ENCODE measurements at regions not wholly inside any gene's neighbourhood (a gene's known extent, or its start where the extent isn't known, plus 50 kb on each side); places are given as distances from the start of the nearest gene placed in this dataset.

DNA sequence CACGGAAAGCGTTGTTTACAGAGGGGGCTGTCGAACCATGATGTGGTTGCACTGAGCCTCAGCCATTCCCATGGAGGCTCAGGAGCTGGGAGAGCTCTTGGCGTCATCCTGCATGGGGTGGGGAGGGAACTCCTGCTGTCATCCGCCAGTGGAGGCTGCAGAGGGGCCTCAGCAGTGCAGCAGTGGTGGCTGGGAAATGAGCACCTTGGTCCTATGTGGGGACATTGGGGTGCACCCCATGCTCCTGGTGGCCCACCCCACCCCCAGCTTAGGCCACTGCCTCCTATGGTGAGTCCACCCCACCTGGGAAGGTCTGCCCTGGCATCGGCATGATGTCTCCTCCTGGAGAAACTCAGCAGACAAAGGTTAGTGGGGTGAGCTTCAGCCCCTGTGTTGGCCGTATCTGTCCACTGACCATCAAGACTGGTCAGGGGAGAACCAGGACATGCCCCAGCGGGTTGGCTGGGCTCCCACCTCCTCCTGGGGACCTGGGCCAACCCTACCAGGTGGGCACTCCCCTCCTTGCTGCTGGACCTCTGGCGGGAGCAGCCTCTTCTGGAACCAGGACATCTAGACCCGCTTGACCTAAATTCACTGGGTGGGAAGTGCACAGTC lies 67.8 kb upstream of the HDAC4 start:
- H3K4me1 Mint-ChIP-seq (ENCODE audit: low read depth): no peaks in the 10 kb centered on the region
- Histone ChIP-seq H3K4me3 (ENCODE audit: low read length) (no peak overlapping the region), H3K27me3 (ENCODE audit: control insufficient read depth in 1 of 2, insufficient read depth in 2 of 2, low read length in 2 of 2) (no peaks in the 10 kb centered on the region), H3K9me3 (ENCODE audit: control insufficient read depth in 1 of 2, insufficient read depth in 1 of 2, low read length in 2 of 2) (no peaks in the 10 kb centered on the region), H3K4me1 (ENCODE audit: insufficient read depth, low read length) (peaks cover 5% of the 10 kb centered on the region), H3K27ac (ENCODE audit: low read depth in 1 of 2, low read length in 2 of 2) (no peak overlapping the region), H3K36me3 (ENCODE audit: insufficient read depth, low read length) (no peaks in the 10 kb centered on the region)
- no peak overlapping the region for H3K4me3 Mint-ChIP-seq
- H3K27ac Mint-ChIP-seq: no peak overlapping the region
- no peaks in the 10 kb centered on the region for H3K9me3 Mint-ChIP-seq
- no peaks in the 10 kb centered on the region for H3K27me3 Mint-ChIP-seq
- intact Hi-C loops (cut with DNase I, micrococcal nuclease): no loop called here
- DNase-seq (no peak), ATAC-seq (ENCODE audit: poor library complexity) (no peak)
- TF ChIP-seq, protein P1, sequence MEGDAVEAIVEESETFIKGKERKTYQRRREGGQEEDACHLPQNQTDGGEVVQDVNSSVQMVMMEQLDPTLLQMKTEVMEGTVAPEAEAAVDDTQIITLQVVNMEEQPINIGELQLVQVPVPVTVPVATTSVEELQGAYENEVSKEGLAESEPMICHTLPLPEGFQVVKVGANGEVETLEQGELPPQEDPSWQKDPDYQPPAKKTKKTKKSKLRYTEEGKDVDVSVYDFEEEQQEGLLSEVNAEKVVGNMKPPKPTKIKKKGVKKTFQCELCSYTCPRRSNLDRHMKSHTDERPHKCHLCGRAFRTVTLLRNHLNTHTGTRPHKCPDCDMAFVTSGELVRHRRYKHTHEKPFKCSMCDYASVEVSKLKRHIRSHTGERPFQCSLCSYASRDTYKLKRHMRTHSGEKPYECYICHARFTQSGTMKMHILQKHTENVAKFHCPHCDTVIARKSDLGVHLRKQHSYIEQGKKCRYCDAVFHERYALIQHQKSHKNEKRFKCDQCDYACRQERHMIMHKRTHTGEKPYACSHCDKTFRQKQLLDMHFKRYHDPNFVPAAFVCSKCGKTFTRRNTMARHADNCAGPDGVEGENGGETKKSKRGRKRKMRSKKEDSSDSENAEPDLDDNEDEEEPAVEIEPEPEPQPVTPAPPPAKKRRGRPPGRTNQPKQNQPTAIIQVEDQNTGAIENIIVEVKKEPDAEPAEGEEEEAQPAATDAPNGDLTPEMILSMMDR (IDR thresholded peaks at IDR 0.05): no peak
- H3K36me3 Mint-ChIP-seq (ENCODE audit: low read depth): no peaks in the 10 kb centered on the region
- POLR2A ChIA-PET: no interaction called here
- CTCF ChIA-PET: no interaction called here

DNA sequence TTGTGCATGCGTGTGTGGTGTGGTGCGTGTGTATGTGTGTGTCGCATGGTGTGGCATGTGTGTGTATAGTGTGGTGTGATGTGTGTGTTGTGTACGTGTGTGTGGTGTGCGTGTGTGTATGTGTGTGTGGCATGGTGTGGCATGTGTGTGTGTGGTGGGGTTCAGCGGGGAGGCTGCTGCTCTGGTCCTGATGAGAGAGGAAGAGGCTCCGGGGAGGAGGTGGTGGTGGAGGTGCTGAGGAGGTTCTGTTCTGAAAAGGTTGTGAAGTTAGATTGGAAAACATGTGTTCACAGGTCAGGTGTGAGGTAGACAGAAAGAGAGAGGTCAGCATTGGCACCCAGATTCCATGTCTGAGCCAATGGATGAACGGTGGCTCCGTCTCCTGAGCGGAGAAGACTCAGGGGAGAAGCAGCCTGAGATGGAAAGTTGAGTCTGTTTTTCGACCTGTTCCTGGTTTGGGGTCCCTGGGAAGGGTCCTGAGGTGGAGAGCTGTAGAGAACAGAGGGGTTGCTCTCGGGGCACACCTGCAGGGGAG lies 67.2 kb upstream of the HDAC4 start:
- POLR2A ChIA-PET: no interaction called here
- H3K9me3 Mint-ChIP-seq: no peaks in the 10 kb centered on the region

DNA sequence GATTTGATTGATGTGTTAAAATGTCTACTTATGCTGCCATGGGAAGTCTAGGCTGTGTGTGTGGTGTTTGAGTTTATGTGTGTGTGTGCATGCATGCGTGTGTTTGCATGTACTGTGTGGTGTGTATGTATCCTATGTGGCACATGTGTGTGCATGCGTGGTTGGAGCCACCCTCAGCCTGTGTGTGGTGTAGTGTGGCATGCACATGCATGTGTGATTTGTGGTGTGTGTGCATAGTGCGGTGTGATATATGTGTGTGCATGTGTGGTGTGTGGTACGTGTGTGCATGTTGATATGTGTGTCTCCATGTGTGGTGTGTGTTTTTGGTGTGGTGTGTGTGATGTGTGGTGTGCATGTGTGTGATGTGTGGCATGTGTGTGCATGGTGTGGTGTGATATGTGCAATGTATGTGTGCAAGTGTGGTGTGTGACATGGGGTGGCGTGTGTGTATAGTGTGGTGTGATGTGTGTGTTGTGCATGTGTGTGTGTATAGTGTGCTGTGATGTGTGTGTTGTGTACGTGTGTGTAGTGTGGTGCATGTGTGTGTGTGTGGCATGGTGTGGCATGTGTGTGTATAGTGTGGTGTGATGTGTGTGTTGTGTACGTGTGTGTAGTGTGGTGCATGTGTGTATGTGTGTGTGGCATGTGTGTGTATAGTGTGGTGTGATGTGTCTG lies 66.6 kb upstream of the HDAC4 start:
- Mint-ChIP-seq H3K27me3 (no peaks in the 10 kb centered on the region), H3K36me3 (ENCODE audit: low read depth) (no peaks in the 10 kb centered on the region), H3K9me3 (no peaks in the 10 kb centered on the region), H3K4me3 (no peak overlapping the region), H3K27ac (no peak overlapping the region), H3K4me1 (ENCODE audit: low read depth) (no peaks in the 10 kb centered on the region)
- no peaks in the 10 kb centered on the region for H3K27me3 ChIP-seq (ENCODE audit: control insufficient read depth in 1 of 2, insufficient read depth in 2 of 2, low read length in 2 of 2)
- ChIA-PET CTCF (no interaction called here), POLR2A (no interaction called here)
- H3K4me3 ChIP-seq (ENCODE audit: low read length): no peak overlapping the region
- no peaks in the 10 kb centered on the region for H3K9me3 ChIP-seq (ENCODE audit: control insufficient read depth in 1 of 2, insufficient read depth in 1 of 2, low read length in 2 of 2)
- H3K4me1 ChIP-seq (ENCODE audit: insufficient read depth, low read length): peaks cover 5% of the 10 kb centered on the region
- H3K27ac ChIP-seq (ENCODE audit: low read depth in 1 of 2, low read length in 2 of 2): no peak overlapping the region
- TF ChIP-seq, protein P1 (IDR thresholded peaks at IDR 0.05): no peak
- ATAC-seq (ENCODE audit: poor library complexity) (no peak), DNase-seq (peak in 1 of 14 experiments; percentile 15)
- intact Hi-C loops (cut with DNase I, micrococcal nuclease): no loop called here
- H3K36me3 ChIP-seq (ENCODE audit: insufficient read depth, low read length): no peaks in the 10 kb centered on the region

More for the DNA sequence above, 67.2 kb upstream of the HDAC4 start:
- Mint-ChIP-seq H3K27ac (no peak overlapping the region), H3K36me3 (ENCODE audit: low read depth) (no peaks in the 10 kb centered on the region), H3K27me3 (no peaks in the 10 kb centered on the region), H3K4me3 (no peak overlapping the region), H3K4me1 (ENCODE audit: low read depth) (no peaks in the 10 kb centered on the region)
- intact Hi-C loops (cut with DNase I, micrococcal nuclease): no loop called here
- Histone ChIP-seq H3K27ac (ENCODE audit: low read depth in 1 of 2, low read length in 2 of 2) (no peak overlapping the region), H3K4me1 (ENCODE audit: insufficient read depth, low read length) (peaks cover 5% of the 10 kb centered on the region), H3K9me3 (ENCODE audit: control insufficient read depth in 1 of 2, insufficient read depth in 1 of 2, low read length in 2 of 2) (no peaks in the 10 kb centered on the region), H3K4me3 (ENCODE audit: low read length) (no peak overlapping the region), H3K27me3 (ENCODE audit: control insufficient read depth in 1 of 2, insufficient read depth in 2 of 2, low read length in 2 of 2) (no peaks in the 10 kb centered on the region), H3K36me3 (ENCODE audit: insufficient read depth, low read length) (no peaks in the 10 kb centered on the region)
- DNase-seq: peak in 1 of 14 experiments; percentile 16
- CTCF ChIA-PET: no interaction called here
- ATAC-seq (ENCODE audit: poor library complexity): no peak
- TF ChIP-seq, protein P1 (IDR thresholded peaks at IDR 0.05): no peak
